ENCODE measurements at regions not wholly inside any gene's neighbourhood (a gene's known extent, or its start where the extent isn't known, plus 50 kb on each side); places are given as distances from the start of the nearest gene placed in this dataset.

DNA sequence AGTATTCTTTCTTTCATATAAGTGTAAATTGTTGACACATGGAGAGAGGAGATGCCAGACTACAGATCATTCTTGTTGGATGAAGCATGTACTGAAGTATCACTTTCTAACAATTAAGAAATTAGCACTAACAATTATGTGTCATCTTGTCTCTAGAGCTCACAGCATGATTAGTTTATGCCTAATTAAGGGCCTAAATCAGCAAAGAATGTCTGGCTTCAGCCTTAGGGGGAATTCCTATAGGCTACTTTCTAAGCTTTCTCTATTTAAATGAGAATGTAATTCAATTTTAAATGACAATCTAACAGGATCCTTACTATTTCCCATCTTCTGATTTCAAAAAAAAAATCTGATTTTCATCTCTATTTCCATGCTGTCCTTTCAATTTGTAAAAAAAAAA lies 371.0 kb downstream of the EPHA7 start:
- TF ChIP-seq, protein P1, sequence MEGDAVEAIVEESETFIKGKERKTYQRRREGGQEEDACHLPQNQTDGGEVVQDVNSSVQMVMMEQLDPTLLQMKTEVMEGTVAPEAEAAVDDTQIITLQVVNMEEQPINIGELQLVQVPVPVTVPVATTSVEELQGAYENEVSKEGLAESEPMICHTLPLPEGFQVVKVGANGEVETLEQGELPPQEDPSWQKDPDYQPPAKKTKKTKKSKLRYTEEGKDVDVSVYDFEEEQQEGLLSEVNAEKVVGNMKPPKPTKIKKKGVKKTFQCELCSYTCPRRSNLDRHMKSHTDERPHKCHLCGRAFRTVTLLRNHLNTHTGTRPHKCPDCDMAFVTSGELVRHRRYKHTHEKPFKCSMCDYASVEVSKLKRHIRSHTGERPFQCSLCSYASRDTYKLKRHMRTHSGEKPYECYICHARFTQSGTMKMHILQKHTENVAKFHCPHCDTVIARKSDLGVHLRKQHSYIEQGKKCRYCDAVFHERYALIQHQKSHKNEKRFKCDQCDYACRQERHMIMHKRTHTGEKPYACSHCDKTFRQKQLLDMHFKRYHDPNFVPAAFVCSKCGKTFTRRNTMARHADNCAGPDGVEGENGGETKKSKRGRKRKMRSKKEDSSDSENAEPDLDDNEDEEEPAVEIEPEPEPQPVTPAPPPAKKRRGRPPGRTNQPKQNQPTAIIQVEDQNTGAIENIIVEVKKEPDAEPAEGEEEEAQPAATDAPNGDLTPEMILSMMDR (conservative IDR thresholded peaks at IDR 0.05 in 1 of 2, IDR thresholded peaks at IDR 0.05 in 1 of 2; ENCODE audit: extremely low read depth in 1 of 2, insufficient read depth in 1 of 2, low read depth in 1 of 2, low read length in 2 of 2), result no peak
- no peak for TF ChIP-seq EZH2 (IDR thresholded peaks at IDR 0.05; ENCODE audit: borderline replicate concordance, low read length)

Measured in mammary epithelial cell (primary cell).